Tibial nerve (tissue), 3 donors: ENCODE measurements at regions not wholly inside any gene's neighbourhood (a gene's known extent, or its start where the extent isn't known, plus 50 kb on each side); places are given as distances from the start of the nearest gene placed in this dataset.
"Not testable (repeated sequence)": the region's sequence is repeated elsewhere in the genome, so short reads cannot be mapped to it uniquely, and the experiment has no call there.

Experiments
- POLR2A ChIP-seq, 2 donors: fragments of 450-650 bp; IDR thresholded peaks; one replicate each; pipeline ENCODE4 v1.6.1; 2017; ENCODE audit warnings: antibody characterized with exemption in 2 of 2, mild to moderate bottlenecking in 2 of 2, moderate library complexity in 2 of 2
- TF ChIP-seq, protein P1 (sequence below), 5 experiments: fragments of 200-600 bp in 3 of 5; fragments of 450-650 bp in 2 of 5; sonication (generic) in 3 of 5; IDR thresholded peaks; one replicate each; pipeline ENCODE4 v1.5.1; 2016 to 2019; ENCODE audit warnings: antibody characterized with exemption in 5 of 5, mild to moderate bottlenecking in 3 of 5, moderate library complexity in 2 of 5

DNA sequence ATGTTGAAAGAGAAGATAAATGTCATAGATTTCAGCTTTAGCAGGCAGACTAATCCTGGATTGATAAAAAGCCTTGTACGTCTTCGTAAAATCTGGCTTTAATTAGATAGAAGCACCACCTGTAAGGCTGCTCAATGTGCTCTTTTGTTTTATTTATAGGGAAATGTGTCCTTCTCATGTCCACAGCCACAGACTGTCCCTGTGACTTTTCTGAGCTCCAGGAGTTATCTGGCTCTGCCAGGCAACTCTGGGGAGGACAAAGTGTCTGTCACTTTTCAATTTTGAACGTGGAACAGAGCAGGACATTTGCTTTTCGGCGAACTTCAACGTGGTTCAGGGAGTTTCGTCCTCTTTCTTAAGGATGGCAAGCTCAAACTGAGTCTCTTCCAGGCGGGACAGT is 203.0 kb upstream of the SPATA31A3 start:
- TF ChIP-seq, protein P1, sequence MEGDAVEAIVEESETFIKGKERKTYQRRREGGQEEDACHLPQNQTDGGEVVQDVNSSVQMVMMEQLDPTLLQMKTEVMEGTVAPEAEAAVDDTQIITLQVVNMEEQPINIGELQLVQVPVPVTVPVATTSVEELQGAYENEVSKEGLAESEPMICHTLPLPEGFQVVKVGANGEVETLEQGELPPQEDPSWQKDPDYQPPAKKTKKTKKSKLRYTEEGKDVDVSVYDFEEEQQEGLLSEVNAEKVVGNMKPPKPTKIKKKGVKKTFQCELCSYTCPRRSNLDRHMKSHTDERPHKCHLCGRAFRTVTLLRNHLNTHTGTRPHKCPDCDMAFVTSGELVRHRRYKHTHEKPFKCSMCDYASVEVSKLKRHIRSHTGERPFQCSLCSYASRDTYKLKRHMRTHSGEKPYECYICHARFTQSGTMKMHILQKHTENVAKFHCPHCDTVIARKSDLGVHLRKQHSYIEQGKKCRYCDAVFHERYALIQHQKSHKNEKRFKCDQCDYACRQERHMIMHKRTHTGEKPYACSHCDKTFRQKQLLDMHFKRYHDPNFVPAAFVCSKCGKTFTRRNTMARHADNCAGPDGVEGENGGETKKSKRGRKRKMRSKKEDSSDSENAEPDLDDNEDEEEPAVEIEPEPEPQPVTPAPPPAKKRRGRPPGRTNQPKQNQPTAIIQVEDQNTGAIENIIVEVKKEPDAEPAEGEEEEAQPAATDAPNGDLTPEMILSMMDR (IDR thresholded peaks at IDR 0.05): not testable (repeated sequence)
- TF ChIP-seq POLR2A (IDR thresholded peaks at IDR 0.05): not testable (repeated sequence)
